ENCODE measurements at regions not wholly inside any gene's neighbourhood (a gene's known extent, or its start where the extent isn't known, plus 50 kb on each side); places are given as distances from the start of the nearest gene placed in this dataset.

GRCh38 chr10:128517167-128517566, 390.9 kb upstream of the MKI67 start:
- no peak for TF ChIP-seq POLR2A (IDR thresholded peaks at IDR 0.05; ENCODE audit: low read depth, low read length)
- TF ChIP-seq POLR2AphosphoS5 (IDR thresholded peaks at IDR 0.05; ENCODE audit: low read depth, low read length): no peak
- TF ChIP-seq TAF1 (IDR thresholded peaks at IDR 0.05; ENCODE audit: low read depth, low read length): no peak
- TF ChIP-seq POU2F2 (IDR thresholded peaks at IDR 0.05; ENCODE audit: low read depth, low read length): no peak

All from GM12891 (cell line).